Coronary artery (tissue), 2 donors: ENCODE measurements at regions not wholly inside any gene's neighbourhood (a gene's known extent, or its start where the extent isn't known, plus 50 kb on each side); places are given as distances from the start of the nearest gene placed in this dataset.
A peak's percentile ranks its signal among the peaks of the same experiment; 100 is the strongest.

Experiments used
- DNase-seq: peaks from one replicate; pipeline ENCODE4 v3.0.0-alpha.2; 2017; ENCODE audit warnings: low spot score
- H3K27ac ChIP-seq, 2 donors: fragments of 200-600 bp; sonication (generic); one replicate each; pipeline ENCODE4 v1.5.1; 2016 to 2019
- H3K4me3 ChIP-seq: fragments of 200-600 bp; sonication (generic); 2 replicates; pipeline ENCODE4 v1.5.1; 2016; ENCODE audit warnings: mild to moderate bottlenecking, moderate library complexity
- CTCF ChIP-seq: fragments of 200-600 bp; sonication (generic); IDR thresholded peaks from one replicate; pipeline ENCODE4 v1.5.1; 2019; ENCODE audit warnings: antibody characterized with exemption

DNA sequence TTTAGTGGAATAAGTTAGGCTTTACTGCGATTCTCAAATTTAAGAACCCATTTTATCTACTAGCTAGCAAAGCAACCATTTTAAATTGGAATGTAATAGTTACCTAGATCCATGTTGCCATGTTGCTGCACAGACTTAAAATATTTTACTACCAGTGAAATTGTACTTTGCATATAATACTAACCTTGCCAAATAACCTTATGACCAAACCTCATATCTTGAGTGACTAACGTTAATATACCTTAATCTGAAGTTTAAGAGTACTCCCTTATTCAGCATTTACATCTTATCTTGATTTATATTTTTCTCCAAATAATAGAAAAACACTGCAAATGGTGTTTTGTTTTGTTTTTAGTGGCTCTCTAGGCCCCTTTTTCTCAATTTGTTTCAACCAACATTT, 50.3 kb upstream of the NAB1 start:
- no peak for TF ChIP-seq CTCF
- no peak for DNase-seq
- no peak overlapping the region for H3K4me3 ChIP-seq
- H3K27ac ChIP-seq: peak overlapping the region in 1 of 2 donors; percentile 28

DNA sequence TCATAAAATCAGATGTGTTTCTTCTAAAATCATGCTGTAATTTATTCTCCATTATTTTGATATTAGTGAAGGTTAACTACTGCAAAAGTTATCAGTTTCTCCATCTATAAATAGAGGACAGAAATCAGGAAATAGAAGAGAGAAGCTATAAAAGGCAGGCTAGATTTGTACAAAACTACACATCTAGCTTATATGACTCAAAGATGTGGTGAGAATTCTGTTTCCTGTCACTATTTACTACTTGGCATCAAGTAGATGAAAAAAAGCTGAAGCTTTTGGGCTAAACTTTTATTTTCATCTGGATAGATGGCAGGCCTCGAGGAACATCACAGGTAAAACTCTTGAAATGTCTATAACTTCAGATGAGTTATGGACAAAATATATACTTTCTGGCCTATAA, 49.8 kb upstream of the NAB1 start:
- TF ChIP-seq CTCF: no peak
- H3K4me3 ChIP-seq: no peak overlapping the region
- no peak for DNase-seq
- H3K27ac ChIP-seq: no peak overlapping the region
